ENCODE measurements at regions not wholly inside any gene's neighbourhood (a gene's known extent, or its start where the extent isn't known, plus 50 kb on each side); places are given as distances from the start of the nearest gene placed in this dataset.

DNA sequence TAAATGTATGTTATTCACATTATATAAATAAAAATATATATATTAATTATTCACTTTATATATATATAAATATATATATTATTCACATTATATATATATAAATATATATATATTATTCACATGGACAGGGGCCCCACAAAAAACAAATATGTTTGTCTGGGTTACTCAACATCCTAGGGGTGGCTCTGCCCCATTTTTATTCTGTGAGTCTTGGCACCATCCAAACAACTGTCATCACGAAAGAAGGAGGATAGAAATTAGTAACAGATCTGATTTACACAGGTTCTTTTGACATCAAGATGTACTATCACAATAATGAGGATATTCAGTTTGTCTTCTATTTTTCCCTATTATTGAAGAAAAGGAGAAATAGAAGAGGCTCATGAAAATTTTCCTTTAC is 187.3 kb downstream of the GPX5 start:
- TF ChIP-seq, protein P1, sequence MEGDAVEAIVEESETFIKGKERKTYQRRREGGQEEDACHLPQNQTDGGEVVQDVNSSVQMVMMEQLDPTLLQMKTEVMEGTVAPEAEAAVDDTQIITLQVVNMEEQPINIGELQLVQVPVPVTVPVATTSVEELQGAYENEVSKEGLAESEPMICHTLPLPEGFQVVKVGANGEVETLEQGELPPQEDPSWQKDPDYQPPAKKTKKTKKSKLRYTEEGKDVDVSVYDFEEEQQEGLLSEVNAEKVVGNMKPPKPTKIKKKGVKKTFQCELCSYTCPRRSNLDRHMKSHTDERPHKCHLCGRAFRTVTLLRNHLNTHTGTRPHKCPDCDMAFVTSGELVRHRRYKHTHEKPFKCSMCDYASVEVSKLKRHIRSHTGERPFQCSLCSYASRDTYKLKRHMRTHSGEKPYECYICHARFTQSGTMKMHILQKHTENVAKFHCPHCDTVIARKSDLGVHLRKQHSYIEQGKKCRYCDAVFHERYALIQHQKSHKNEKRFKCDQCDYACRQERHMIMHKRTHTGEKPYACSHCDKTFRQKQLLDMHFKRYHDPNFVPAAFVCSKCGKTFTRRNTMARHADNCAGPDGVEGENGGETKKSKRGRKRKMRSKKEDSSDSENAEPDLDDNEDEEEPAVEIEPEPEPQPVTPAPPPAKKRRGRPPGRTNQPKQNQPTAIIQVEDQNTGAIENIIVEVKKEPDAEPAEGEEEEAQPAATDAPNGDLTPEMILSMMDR (IDR thresholded peaks at IDR 0.05), result no peak
- no peak for TF ChIP-seq EZH2 (IDR thresholded peaks at IDR 0.05; ENCODE audit: borderline replicate concordance, insufficient read depth, low read depth, low read length, poor library complexity, severe bottlenecking)

All from B cell (primary cell).